OCI-LY3 (cell line): ENCODE measurements at regions not wholly inside any gene's neighbourhood (a gene's known extent, or its start where the extent isn't known, plus 50 kb on each side); places are given as distances from the start of the nearest gene placed in this dataset.

Experiments
- H2AFZ ChIP-seq: fragments of 200-600, 300-600 bp; shearing (Covaris generic); 2 replicates; pipeline ENCODE4 v1.6.0; 2014; ENCODE audit warnings: antibody characterized with exemption, low read depth, low read length
- H3K27ac ChIP-seq: fragments of 200-600, 300-600 bp; sonication (generic); 2 replicates; pipeline ENCODE4 v1.5.1; 2014; ENCODE audit warnings: mild to moderate bottlenecking, low read length, moderate library complexity, mixed read lengths
- H3K27me3 ChIP-seq: fragments of 200-600, 300-600 bp; sonication (generic); 2 replicates; pipeline ENCODE4 v1.6.1; 2014; ENCODE audit warnings: low read depth, low read length, mixed read lengths
- H3K36me3 ChIP-seq: fragments of 200-600, 300-600 bp; sonication (generic); replicated peaks from 2 replicates; pipeline ENCODE3; 2014; ENCODE audit warnings: low read depth, low read length, mixed read lengths
- H3K4me1 ChIP-seq: fragments of 300-600, 200-600 bp; sonication (generic); 2 replicates; pipeline ENCODE4 v1.6.1; 2014; ENCODE audit warnings: low read length, mixed read lengths
- H3K4me2 ChIP-seq: fragments of 200-600, 300-600 bp; sonication (generic); 2 replicates; pipeline ENCODE4 v1.6.1; 2014; ENCODE audit warnings: low read length, mixed read lengths
- H3K4me3 ChIP-seq: fragments of 300-600, 200-600 bp; sonication (generic); 2 replicates; pipeline ENCODE4 v1.5.1; 2014; ENCODE audit warnings: antibody characterized with exemption, mild to moderate bottlenecking, low read length, moderate library complexity
- H3K79me2 ChIP-seq: fragments of 300-600, 200-600 bp; shearing (Covaris generic); 2 replicates; pipeline ENCODE4 v1.6.1; 2014; ENCODE audit warnings: mild to moderate bottlenecking, low read length, mixed read lengths
- H3K9ac ChIP-seq: fragments of 300-600, 200-600 bp; shearing (Covaris generic); 2 replicates; pipeline ENCODE4 v1.6.0; 2014; ENCODE audit warnings: mild to moderate bottlenecking, low read length, moderate library complexity
- H3K9me3 ChIP-seq: fragments of 200-600, 300-600 bp; shearing (Covaris generic); 2 replicates; pipeline ENCODE4 v1.6.1; 2014; ENCODE audit warnings: low read length, mixed read lengths; ENCODE audit not compliant: insufficient read depth
- H4K20me1 ChIP-seq: fragments of 200-600, 300-600 bp; sonication (generic); 2 replicates; pipeline ENCODE4 v1.6.1; 2016; ENCODE audit warnings: low read length, mixed read lengths; ENCODE audit not compliant: insufficient read depth
- EZH2phosphoT487 ChIP-seq: fragments of 200-600 bp; shearing (Covaris generic); IDR thresholded peaks from 2 replicates; pipeline ENCODE4 v1.6.1; 2018; ENCODE audit warnings: antibody characterized with exemption, mixed run types, low read depth
- TF ChIP-seq, protein P1 (sequence below): fragments of 200-600, 300-600 bp; sonication (generic); IDR thresholded peaks from 2 replicates; pipeline ENCODE4 v1.5.1; 2014; ENCODE audit warnings: antibody characterized with exemption, low read length, low read depth

DNA sequence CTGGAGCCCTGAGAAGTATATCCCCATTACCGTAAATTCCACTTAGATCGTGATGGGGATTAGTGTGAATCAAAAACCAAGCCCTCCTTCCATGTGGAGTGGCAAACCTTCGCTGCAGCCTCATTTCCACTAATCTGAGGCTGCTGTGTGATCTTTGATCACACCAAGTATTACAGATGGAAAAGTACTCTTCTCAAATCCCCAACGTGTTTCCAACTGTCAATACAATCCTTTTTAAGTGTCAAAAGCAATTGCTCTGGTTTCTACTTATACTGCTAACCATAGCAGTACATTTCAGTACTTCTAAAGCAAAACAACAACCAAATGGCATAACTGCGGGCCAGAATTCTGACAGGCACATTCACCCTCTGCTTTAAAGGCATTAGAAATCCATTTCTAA lies 307.7 kb upstream of the ADAMTS16 start:
- Histone ChIP-seq H4K20me1 (no peaks in the 10 kb centered on the region), H3K4me2 (no peak overlapping the region), H3K9me3 (no peaks in the 10 kb centered on the region), H3K4me3 (no peak overlapping the region), H2AFZ (no peak overlapping the region), H3K9ac (no peak overlapping the region), H3K27me3 (no peaks in the 10 kb centered on the region), H3K79me2 (no peaks in the 10 kb centered on the region), H3K4me1 (no peaks in the 10 kb centered on the region), H3K27ac (no peak overlapping the region), H3K36me3 (no peaks in the 10 kb centered on the region)
- no peak for TF ChIP-seq EZH2phosphoT487
- TF ChIP-seq, protein P1, sequence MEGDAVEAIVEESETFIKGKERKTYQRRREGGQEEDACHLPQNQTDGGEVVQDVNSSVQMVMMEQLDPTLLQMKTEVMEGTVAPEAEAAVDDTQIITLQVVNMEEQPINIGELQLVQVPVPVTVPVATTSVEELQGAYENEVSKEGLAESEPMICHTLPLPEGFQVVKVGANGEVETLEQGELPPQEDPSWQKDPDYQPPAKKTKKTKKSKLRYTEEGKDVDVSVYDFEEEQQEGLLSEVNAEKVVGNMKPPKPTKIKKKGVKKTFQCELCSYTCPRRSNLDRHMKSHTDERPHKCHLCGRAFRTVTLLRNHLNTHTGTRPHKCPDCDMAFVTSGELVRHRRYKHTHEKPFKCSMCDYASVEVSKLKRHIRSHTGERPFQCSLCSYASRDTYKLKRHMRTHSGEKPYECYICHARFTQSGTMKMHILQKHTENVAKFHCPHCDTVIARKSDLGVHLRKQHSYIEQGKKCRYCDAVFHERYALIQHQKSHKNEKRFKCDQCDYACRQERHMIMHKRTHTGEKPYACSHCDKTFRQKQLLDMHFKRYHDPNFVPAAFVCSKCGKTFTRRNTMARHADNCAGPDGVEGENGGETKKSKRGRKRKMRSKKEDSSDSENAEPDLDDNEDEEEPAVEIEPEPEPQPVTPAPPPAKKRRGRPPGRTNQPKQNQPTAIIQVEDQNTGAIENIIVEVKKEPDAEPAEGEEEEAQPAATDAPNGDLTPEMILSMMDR, result no peak

DNA sequence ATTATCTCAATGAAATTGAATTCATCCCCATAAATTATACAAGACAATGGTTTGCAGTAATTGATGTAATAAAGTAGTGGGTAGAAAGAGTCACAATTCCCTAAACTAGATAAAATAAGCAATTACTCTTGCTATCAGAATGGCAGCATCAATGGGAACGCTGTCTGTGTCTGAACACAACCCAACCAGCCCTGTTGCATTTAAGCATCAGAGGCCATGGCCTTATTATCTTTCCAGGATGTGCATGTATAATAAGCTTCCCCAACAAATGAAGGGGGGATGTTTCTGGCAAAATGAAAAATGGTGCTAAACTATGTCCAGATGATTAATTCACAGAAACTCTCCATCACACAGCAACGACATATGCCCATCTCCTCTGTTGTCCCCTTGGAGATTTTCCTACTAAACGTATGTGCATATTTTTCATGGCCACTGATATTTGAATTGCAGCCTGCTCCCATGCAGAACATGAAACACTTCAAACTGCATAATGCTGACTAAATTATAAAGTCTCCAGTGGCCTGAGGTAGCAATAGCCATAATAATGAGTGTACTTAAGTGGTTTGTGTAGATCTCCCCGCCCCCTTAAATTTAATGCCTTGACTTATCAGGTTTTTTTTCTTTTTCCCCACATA lies 306.9 kb upstream of the ADAMTS16 start:
- H3K27ac ChIP-seq, result no peak overlapping the region
- H3K9me3 ChIP-seq, result no peaks in the 10 kb centered on the region
- no peaks in the 10 kb centered on the region for H3K79me2 ChIP-seq
- TF ChIP-seq, protein P1, result no peak
- no peak for TF ChIP-seq EZH2phosphoT487
- H3K4me2 ChIP-seq, result no peak overlapping the region
- H3K27me3 ChIP-seq, result no peaks in the 10 kb centered on the region
- H3K4me1 ChIP-seq, result no peaks in the 10 kb centered on the region
- H3K9ac ChIP-seq, result no peak overlapping the region
- H3K4me3 ChIP-seq, result no peak overlapping the region
- no peaks in the 10 kb centered on the region for H4K20me1 ChIP-seq
- H2AFZ ChIP-seq, result no peak overlapping the region
- H3K36me3 ChIP-seq, result no peaks in the 10 kb centered on the region

DNA sequence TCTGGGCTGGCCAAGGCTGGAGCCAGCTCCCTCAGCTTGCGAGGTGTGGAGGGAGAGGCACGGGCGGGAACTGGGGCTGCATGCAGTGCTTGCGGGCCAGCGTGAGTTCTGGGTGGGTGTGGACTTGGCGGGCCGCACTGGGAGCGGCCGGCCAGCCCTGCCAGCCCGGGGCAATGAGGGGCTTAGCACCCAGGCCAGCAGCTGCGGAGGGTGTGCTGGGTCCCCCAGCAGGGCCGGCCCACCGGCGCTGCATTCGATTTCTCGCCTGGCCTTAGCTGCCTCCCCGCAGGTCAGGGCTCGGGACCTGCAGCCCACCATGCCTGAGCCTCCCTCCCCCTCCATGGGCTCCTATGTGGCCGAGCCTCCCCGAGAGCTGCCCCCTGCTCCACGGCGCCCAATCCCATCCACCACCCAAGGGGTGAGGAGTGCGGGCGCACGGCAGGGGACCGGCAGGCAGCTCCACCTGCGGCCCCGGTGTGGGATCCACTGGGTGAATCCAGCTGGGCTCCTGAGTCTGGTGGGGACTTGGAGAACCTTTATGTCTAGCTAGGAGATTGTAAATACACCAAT lies 302.6 kb upstream of the ADAMTS16 start:
- Histone ChIP-seq H3K79me2 (no peaks in the 10 kb centered on the region), H2AFZ (no peak overlapping the region), H3K36me3 (no peaks in the 10 kb centered on the region), H3K27me3 (no peaks in the 10 kb centered on the region), H3K27ac (no peak overlapping the region), H3K4me2 (no peak overlapping the region), H4K20me1 (no peaks in the 10 kb centered on the region), H3K4me1 (no peaks in the 10 kb centered on the region), H3K4me3 (no peak overlapping the region), H3K9me3 (no peaks in the 10 kb centered on the region), H3K9ac (no peak overlapping the region)
- no peak for TF ChIP-seq EZH2phosphoT487
- TF ChIP-seq, protein P1, result no peak

DNA sequence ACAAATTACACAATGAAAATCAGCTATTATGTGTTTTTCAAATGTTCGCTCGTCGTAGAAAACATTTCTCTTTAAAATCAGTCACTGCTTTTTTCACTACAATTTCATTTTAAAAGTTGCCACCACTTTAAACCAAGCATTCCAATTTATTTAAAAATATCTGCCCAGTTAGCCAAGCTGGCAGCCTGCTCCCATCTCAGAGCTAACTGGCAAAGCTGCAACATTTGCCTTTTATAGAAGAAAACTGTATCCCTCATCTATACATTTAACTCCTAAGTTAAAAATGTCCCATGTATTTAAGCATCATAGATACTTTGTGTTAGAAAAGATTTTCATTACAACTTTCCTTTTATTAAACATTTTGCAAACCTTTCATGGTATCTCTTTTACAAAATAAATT lies 294.9 kb upstream of the ADAMTS16 start:
- no peak overlapping the region for H2AFZ ChIP-seq
- TF ChIP-seq, protein P1, result no peak
- TF ChIP-seq EZH2phosphoT487, result no peak
- H3K27ac ChIP-seq, result no peak overlapping the region
- H3K36me3 ChIP-seq, result no peaks in the 10 kb centered on the region
- no peak overlapping the region for H3K4me3 ChIP-seq
- no peaks in the 10 kb centered on the region for H4K20me1 ChIP-seq
- no peak overlapping the region for H3K9ac ChIP-seq
- H3K9me3 ChIP-seq, result no peaks in the 10 kb centered on the region
- no peak overlapping the region for H3K4me2 ChIP-seq
- H3K79me2 ChIP-seq, result no peaks in the 10 kb centered on the region
- H3K4me1 ChIP-seq, result no peaks in the 10 kb centered on the region
- no peaks in the 10 kb centered on the region for H3K27me3 ChIP-seq
